ENCODE measurements at regions not wholly inside any gene's neighbourhood (a gene's known extent, or its start where the extent isn't known, plus 50 kb on each side); places are given as distances from the start of the nearest gene placed in this dataset.
"Not testable (repeated sequence)": the region's sequence is repeated elsewhere in the genome, so short reads cannot be mapped to it uniquely, and the experiment has no call there.

- no peak for DNase-seq (ENCODE audit: low read depth)
Observed at GRCh38 chr13:38415233-38415632, 65.6 kb downstream of the UFM1 start.

- no peak for DNase-seq (ENCODE audit: low read depth)
Observed at GRCh38 chr13:38417241-38417640, 67.6 kb downstream of the UFM1 start.

GRCh38 chr13:38417727-38418126 lies 68.1 kb downstream of the UFM1 start:
- peak; percentile 29 for DNase-seq (ENCODE audit: low read depth)

DNA sequence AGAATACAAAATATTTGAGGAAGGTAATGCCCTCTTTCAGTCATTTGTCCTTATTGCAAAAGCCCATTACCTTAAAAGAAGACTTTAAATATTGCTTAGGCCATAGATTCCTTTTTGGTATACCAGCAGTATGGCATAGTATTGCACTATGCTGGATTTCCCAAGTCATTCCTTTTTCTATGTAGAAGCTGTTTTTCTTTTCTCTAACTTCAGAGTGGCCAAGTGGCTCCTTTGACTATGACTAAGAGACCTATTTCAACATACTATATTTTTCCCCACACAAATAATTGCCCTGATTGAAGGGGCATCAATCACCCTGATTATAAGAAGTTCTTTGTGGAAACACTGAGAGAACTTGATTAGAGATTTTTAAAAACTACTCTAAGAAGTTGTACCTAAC lies 68.6 kb downstream of the UFM1 start:
- DNase-seq (ENCODE audit: low read depth) = no peak

- DNase-seq (ENCODE audit: low read depth) = no peak
Observed at GRCh38 chr13:38419312-38419873, 69.7 kb downstream of the UFM1 start.

DNA sequence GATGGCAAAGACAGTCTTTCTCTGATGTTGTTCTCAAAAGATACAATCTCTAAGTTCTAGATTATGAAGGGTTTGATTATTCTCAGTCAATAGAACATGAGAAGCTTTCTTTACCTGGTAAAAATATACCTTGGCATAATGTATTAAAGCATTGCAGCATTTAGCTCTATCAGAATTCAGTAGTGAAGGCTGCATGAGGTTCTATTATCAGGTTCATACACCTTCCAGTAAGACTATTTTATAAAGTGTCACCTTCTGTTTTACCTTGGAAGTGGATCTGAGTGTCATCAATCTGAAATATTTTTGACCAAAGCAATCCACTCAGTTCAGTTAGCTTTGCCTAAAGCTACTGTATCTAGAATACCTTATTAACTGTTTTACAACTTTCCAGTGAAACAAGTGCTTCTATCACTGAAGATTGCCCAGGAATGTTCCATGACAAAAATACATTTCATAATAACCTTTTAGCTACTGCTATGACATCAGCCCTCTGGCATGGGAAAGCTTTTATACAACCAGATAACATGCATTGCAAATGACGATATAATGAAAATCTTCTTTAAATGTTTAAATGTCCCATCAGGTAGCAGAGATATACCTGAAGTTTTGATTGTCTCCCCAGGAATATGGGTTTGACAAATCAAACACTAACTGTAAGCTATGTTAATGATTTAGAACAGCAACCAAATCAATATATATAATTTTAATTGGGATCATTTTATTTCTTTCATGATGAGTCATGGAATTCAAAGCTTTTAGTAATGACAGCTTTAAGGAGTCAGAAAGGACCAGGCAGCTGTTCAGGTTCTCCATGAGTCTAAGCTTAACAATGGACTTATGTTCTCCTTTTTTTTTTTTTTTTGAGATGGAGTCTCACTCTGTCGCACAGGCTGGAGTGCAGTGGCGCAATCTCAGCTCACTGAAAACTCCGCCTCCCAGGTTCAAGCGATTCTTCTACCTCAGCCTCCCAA lies 72.2 kb downstream of the UFM1 start:
- DNase-seq (ENCODE audit: low read depth) = no peak

GRCh38 chr13:38429916-38430315 lies 80.3 kb downstream of the UFM1 start:
- DNase-seq (ENCODE audit: low read depth) = no peak

DNA sequence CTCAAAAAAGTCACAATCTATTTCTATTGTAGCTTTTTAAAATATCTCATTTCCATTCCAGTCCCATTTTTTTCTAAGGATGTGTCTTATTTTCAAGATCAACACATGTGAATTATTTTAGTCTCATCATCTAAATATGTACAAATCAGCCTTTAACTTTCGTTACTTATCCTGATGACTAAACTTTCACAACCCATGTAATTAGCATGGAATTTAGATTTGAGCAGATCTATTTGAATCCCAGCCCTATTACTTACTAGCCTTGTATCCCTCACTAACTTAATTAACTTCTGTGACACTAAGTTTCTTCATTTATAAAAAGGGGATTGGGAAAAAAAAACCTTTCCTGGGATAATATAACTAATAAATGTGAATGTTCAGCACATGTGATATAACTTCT lies 81.1 kb downstream of the UFM1 start:
- no peak for DNase-seq (ENCODE audit: low read depth)

DNA sequence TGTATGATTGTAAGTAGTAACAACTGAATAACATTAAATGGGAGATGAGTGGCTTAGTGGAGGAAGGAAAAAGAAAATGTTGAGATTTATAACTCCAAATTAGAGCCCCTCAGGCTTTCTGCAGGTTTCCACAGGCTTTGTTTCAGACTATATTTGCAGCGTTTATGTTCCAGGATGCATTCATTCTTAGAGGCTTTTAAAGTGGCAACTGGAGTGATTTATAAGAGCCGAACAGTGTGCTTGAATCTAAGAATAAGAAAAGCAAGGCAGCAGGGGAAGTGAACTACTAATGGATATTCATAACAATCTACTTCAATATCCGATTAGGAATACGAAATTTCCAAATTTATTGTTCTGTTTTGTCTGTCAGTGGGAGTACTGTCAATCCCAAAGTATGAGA lies 91.0 kb downstream of the UFM1 start:
- no peak for DNase-seq (ENCODE audit: low read depth)

DNA sequence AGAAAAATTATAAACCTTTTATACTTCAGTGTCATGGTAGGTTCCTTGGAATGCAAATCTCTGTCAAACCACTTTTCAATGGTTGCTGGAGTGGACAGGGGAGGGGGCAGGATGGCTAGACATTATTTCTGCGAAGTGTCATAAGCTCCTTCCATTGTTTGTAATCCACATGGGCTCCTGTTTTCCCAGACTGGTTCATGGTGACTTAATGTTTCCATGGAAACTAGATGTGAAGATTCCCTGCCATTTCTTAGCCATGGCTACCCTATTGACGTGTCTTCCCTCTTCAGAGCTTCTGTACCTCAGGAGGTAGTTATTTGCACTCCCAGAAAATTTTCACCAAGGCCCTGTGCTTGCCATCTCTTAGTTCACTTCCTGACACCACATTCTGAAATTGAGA lies 95.3 kb downstream of the UFM1 start:
- DNase-seq (ENCODE audit: low read depth) = no peak

DNA sequence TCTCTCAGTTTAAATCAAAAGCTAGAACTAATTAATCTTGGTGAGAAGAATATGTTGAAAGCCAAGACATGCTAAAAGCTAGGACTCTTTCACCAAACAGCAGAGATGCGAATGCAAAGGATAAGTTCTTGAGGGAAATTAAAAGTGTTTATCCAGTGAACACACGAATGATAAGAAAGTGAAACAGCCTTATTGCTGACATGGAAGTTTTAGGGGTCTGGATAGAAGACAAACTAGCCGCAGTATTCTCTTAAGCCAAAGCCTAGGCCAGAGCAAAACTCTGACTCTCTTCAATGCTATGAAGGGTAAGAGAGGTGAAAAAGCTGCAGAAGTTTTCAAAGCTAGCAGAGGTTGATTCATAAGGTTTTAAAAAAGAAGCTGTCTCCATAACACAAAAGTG lies 103.0 kb downstream of the UFM1 start:
- DNase-seq (ENCODE audit: low read depth) = no peak

- DNase-seq (ENCODE audit: low read depth) = no peak
Observed at GRCh38 chr13:38462605-38463004, 113.0 kb downstream of the UFM1 start.

GRCh38 chr13:38463048-38463447 lies 113.4 kb downstream of the UFM1 start:
- DNase-seq (ENCODE audit: low read depth) = no peak

GRCh38 chr13:38472411-38472810 lies 122.8 kb downstream of the UFM1 start:
- DNase-seq (ENCODE audit: low read depth) = not testable (repeated sequence)

GRCh38 chr13:38473305-38473704 lies 123.7 kb downstream of the UFM1 start:
- no peak for DNase-seq (ENCODE audit: low read depth)

GRCh38 chr13:38477676-38478075 lies 128.0 kb downstream of the UFM1 start:
- DNase-seq (ENCODE audit: low read depth) = no peak

DNA sequence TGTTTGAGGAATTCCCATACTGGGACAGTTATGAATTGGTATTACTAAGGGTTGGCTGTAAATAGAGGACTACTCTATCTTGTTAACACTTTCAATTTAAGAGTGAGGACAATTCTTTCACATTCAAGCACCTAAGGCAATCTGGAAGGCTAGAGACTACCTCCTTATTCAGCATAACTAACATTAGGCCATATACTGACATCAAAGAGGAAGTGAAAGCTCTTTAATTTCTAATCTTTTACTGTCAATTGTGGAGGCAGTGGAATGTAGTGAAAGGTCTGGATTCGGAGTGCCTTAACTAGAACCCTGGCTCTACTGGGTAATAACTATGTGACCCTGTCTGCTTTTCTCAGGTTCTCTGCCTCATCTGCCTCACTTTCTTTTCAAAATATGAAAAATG lies 134.0 kb downstream of the UFM1 start:
- no peak for DNase-seq (ENCODE audit: low read depth)

DNA sequence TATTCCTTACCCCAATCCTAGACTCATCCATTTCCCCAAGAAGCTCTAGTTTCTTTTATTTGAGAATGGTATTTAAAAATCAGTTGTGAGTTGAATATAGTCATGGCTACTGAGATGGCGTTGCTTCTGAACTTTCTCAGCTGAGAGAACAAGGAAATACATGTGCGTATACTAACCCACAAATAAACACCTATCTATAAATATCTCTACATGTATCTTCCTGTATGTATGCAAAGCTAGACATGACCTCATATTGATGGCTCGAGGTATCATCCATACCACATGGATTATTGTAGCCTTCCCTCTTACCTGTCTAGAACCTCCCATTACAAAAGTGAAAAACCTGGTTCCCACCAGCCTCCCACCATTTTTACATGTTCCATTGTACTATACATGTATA lies 141.0 kb downstream of the UFM1 start:
- no peak for DNase-seq (ENCODE audit: low read depth)

GRCh38 chr13:38494445-38494844 lies 144.8 kb downstream of the UFM1 start:
- no peak for DNase-seq (ENCODE audit: low read depth)

GRCh38 chr13:38496917-38497316 lies 147.3 kb downstream of the UFM1 start:
- no peak for DNase-seq (ENCODE audit: low read depth)

DNA sequence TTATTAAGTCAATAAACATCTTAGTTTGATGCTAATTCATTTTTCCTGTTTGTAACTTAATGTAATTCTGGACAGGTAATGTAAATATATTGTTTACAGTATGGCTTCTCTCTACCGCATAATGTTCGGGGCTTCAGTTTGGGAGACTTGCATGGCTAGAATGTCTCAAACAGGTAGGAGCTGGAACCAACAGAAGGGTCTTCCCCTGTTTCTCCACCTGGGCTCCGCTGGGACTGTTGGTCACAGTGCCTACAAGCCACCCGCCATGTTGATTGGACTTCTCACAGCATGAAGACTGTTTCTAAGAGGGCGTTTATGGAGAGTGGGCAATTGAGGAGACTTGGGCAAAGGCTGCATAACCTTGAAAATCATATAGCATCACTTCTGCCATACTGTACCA lies 148.6 kb downstream of the UFM1 start:
- no peak for DNase-seq (ENCODE audit: low read depth)

DNA sequence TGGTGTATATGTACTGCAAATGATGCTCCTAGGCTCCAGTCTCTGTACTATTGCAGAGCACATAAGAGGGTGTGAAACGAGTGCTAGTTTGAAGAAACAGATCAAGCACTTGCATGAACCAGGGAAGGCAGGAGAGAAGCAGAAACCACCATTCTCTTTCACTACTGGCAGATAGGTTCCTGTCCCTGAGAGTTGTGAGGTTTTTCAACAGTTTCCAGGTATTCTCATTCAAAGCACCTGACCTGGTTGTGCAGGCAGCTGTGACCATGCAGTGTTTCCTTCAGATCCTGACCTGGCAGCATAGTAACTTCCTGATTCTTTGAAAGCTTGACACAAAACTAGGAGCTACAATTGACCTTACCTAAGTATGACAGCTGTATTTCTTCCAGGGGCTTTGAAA lies 164.9 kb downstream of the UFM1 start:
- no peak for DNase-seq (ENCODE audit: low read depth)

- no peak for DNase-seq (ENCODE audit: low read depth)
Observed at GRCh38 chr13:38518328-38518727, 168.5 kb upstream of the FREM2 start.

Data from RPMI7951 (cell line).